CD4-positive, alpha-beta T cell treated with Interleukin-10 for 1 hour (primary cell): ENCODE measurements at regions not wholly inside any gene's neighbourhood (a gene's known extent, or its start where the extent isn't known, plus 50 kb on each side); places are given as distances from the start of the nearest gene placed in this dataset.

Source experiments
- DNase-seq: peaks from one replicate; pipeline ENCODE4 v3.0.0-alpha.2; 2020

- DNase-seq: no peak
Observed at GRCh38 chr3:23079976-23080375, 123.2 kb upstream of the UBE2E2 start.

GRCh38 chr3:23083701-23084100 lies 119.4 kb upstream of the UBE2E2 start:
- no peak for DNase-seq

GRCh38 chr3:23084367-23084766 lies 118.8 kb upstream of the UBE2E2 start:
- no peak for DNase-seq

- no peak for DNase-seq
Observed at GRCh38 chr3:23085261-23085660, 117.9 kb upstream of the UBE2E2 start.

- no peak for DNase-seq
Observed at GRCh38 chr3:23086331-23086730, 116.8 kb upstream of the UBE2E2 start.

GRCh38 chr3:23086831-23087230 lies 116.3 kb upstream of the UBE2E2 start:
- DNase-seq: no peak

- DNase-seq: no peak
Observed at GRCh38 chr3:23094412-23094811, 108.7 kb upstream of the UBE2E2 start.

GRCh38 chr3:23094890-23095462 lies 108.2 kb upstream of the UBE2E2 start:
- no peak for DNase-seq

GRCh38 chr3:23096041-23096440 lies 107.1 kb upstream of the UBE2E2 start:
- DNase-seq: no peak

GRCh38 chr3:23099021-23099420 lies 104.1 kb upstream of the UBE2E2 start:
- no peak for DNase-seq

- DNase-seq: no peak
Observed at GRCh38 chr3:23099677-23100076, 103.5 kb upstream of the UBE2E2 start.

- DNase-seq: no peak
Observed at GRCh38 chr3:23100106-23100505, 103.0 kb upstream of the UBE2E2 start.

- no peak for DNase-seq
Observed at GRCh38 chr3:23103764-23104163, 99.4 kb upstream of the UBE2E2 start.

GRCh38 chr3:23105048-23105447 lies 98.1 kb upstream of the UBE2E2 start:
- no peak for DNase-seq

- no peak for DNase-seq
Observed at GRCh38 chr3:23106666-23107065, 96.5 kb upstream of the UBE2E2 start.

- no peak for DNase-seq
Observed at GRCh38 chr3:23107221-23107620, 95.9 kb upstream of the UBE2E2 start.

- DNase-seq: no peak
Observed at GRCh38 chr3:23108451-23109057, 94.6 kb upstream of the UBE2E2 start.

- no peak for DNase-seq
Observed at GRCh38 chr3:23111286-23111685, 91.8 kb upstream of the UBE2E2 start.

- DNase-seq: no peak
Observed at GRCh38 chr3:23111797-23112196, 91.3 kb upstream of the UBE2E2 start.

- DNase-seq: no peak
Observed at GRCh38 chr3:23112491-23112890, 90.6 kb upstream of the UBE2E2 start.

- no peak for DNase-seq
Observed at GRCh38 chr3:23113455-23114171, 89.5 kb upstream of the UBE2E2 start.

GRCh38 chr3:23114432-23114831 lies 88.7 kb upstream of the UBE2E2 start:
- no peak for DNase-seq

GRCh38 chr3:23115171-23115877 lies 87.8 kb upstream of the UBE2E2 start:
- no peak for DNase-seq
